Colonic mucosa (tissue), 4 donors: ENCODE measurements at regions not wholly inside any gene's neighbourhood (a gene's known extent, or its start where the extent isn't known, plus 50 kb on each side); places are given as distances from the start of the nearest gene placed in this dataset.

Source experiments
- DNase-seq: peaks from one replicate; pipeline ENCODE4 v3.0.0-alpha.2; 2020
- H3K27ac ChIP-seq: fragments of 200-600 bp; one replicate; pipeline ENCODE4 v1.8.0; 2021
- H3K27me3 ChIP-seq: fragments of 200-600 bp; one replicate; pipeline ENCODE4 v1.8.0; 2021
- H3K36me3 ChIP-seq: fragments of 200-600 bp; one replicate; pipeline ENCODE4 v1.8.0; 2021
- H3K4me1 ChIP-seq: fragments of 200-600 bp; one replicate; pipeline ENCODE4 v1.8.0; 2021; ENCODE audit warnings: mild to moderate bottlenecking
- H3K4me3 ChIP-seq: fragments of 200-600 bp; one replicate; pipeline ENCODE4 v1.8.0; 2021
- H3K9ac ChIP-seq, 2 donors: one replicate each; pipeline ENCODE4 v1.7.0; 2013; ENCODE audit warnings: control low read depth in 2 of 2, low read depth in 2 of 2, low read length in 2 of 2
- H3K9me3 ChIP-seq: fragments of 200-600 bp; one replicate; pipeline ENCODE4 v1.8.0; 2021
- CTCF ChIP-seq: fragments of 200-600 bp; IDR thresholded peaks from one replicate; pipeline ENCODE4 v1.8.0; 2022; ENCODE audit warnings: antibody characterized with exemption, mild to moderate bottlenecking
- intact Hi-C: fragments of 100-400 bp; cut with DNase I; formaldehyde crosslinking; loops from one replicate; pipeline ENCODE4 v1.14.1; 2022
- donor health status: healthy.
- donor health status: DM: no; HTN: no; CAD: no.
- donor health status: DM: no; HTN: no; CAD: no.

- H3K36me3 ChIP-seq = no peaks in the 10 kb centered on the region
- no peak overlapping the region for H3K9ac ChIP-seq
- H3K27me3 ChIP-seq = no peaks in the 10 kb centered on the region
- H3K27ac ChIP-seq = no peak overlapping the region
- no peak for TF ChIP-seq CTCF
- H3K4me3 ChIP-seq = no peak overlapping the region
- no peaks in the 10 kb centered on the region for H3K4me1 ChIP-seq
- intact Hi-C loops = no loop called here
- no peak for DNase-seq
- no peaks in the 10 kb centered on the region for H3K9me3 ChIP-seq
Measured at GRCh38 chr13:90872491-90873025, 474.9 kb upstream of the MIR17HG start.

- no peak for TF ChIP-seq CTCF
- H3K4me1 ChIP-seq = no peaks in the 10 kb centered on the region
- intact Hi-C loops = no loop called here
- no peak for DNase-seq
- no peak overlapping the region for H3K9ac ChIP-seq
- H3K27me3 ChIP-seq = no peaks in the 10 kb centered on the region
- no peaks in the 10 kb centered on the region for H3K36me3 ChIP-seq
- no peaks in the 10 kb centered on the region for H3K9me3 ChIP-seq
- no peak overlapping the region for H3K4me3 ChIP-seq
- no peak overlapping the region for H3K27ac ChIP-seq
Measured at GRCh38 chr13:90880790-90881189, 466.7 kb upstream of the MIR17HG start.

- Histone ChIP-seq H3K4me3 (no peak overlapping the region), H3K27me3 (no peaks in the 10 kb centered on the region), H3K9me3 (no peaks in the 10 kb centered on the region), H3K36me3 (no peaks in the 10 kb centered on the region), H3K9ac (no peak overlapping the region), H3K27ac (no peak overlapping the region), H3K4me1 (no peaks in the 10 kb centered on the region)
- no peak for DNase-seq
- intact Hi-C loops = no loop called here
- no peak for TF ChIP-seq CTCF
Measured at GRCh38 chr13:90882551-90882950, 464.9 kb upstream of the MIR17HG start.

GRCh38 chr13:90883592-90883991, 463.9 kb upstream of the MIR17HG start:
- H3K4me3 ChIP-seq = no peak overlapping the region
- H3K27ac ChIP-seq = no peak overlapping the region
- no peak for TF ChIP-seq CTCF
- H3K4me1 ChIP-seq = no peaks in the 10 kb centered on the region
- intact Hi-C loops = no loop called here
- H3K9me3 ChIP-seq = no peaks in the 10 kb centered on the region
- H3K36me3 ChIP-seq = no peaks in the 10 kb centered on the region
- H3K9ac ChIP-seq = no peak overlapping the region
- no peaks in the 10 kb centered on the region for H3K27me3 ChIP-seq
- no peak for DNase-seq

GRCh38 chr13:90884066-90884465, 463.4 kb upstream of the MIR17HG start:
- intact Hi-C loops = no loop called here
- Histone ChIP-seq H3K4me1 (no peaks in the 10 kb centered on the region), H3K27me3 (no peaks in the 10 kb centered on the region), H3K36me3 (no peaks in the 10 kb centered on the region), H3K27ac (no peak overlapping the region), H3K9ac (no peak overlapping the region), H3K9me3 (no peaks in the 10 kb centered on the region), H3K4me3 (no peak overlapping the region)
- no peak for TF ChIP-seq CTCF
- DNase-seq = no peak
